GM12872 (cell line): ENCODE measurements at regions not wholly inside any gene's neighbourhood (a gene's known extent, or its start where the extent isn't known, plus 50 kb on each side); places are given as distances from the start of the nearest gene placed in this dataset.

Experiments used
- TF ChIP-seq, protein P1 (sequence below): IDR thresholded peaks from 3 replicates; pipeline ENCODE4 v1.5.1; 2011; ENCODE audit warnings: low read depth, mild to moderate bottlenecking, low read length, moderate library complexity; ENCODE audit not compliant: insufficient read depth

GRCh38 chr2:17317439-17317976 is 200.7 kb downstream of the RAD51AP2 start:
- TF ChIP-seq, protein P1, sequence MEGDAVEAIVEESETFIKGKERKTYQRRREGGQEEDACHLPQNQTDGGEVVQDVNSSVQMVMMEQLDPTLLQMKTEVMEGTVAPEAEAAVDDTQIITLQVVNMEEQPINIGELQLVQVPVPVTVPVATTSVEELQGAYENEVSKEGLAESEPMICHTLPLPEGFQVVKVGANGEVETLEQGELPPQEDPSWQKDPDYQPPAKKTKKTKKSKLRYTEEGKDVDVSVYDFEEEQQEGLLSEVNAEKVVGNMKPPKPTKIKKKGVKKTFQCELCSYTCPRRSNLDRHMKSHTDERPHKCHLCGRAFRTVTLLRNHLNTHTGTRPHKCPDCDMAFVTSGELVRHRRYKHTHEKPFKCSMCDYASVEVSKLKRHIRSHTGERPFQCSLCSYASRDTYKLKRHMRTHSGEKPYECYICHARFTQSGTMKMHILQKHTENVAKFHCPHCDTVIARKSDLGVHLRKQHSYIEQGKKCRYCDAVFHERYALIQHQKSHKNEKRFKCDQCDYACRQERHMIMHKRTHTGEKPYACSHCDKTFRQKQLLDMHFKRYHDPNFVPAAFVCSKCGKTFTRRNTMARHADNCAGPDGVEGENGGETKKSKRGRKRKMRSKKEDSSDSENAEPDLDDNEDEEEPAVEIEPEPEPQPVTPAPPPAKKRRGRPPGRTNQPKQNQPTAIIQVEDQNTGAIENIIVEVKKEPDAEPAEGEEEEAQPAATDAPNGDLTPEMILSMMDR, result no peak

DNA sequence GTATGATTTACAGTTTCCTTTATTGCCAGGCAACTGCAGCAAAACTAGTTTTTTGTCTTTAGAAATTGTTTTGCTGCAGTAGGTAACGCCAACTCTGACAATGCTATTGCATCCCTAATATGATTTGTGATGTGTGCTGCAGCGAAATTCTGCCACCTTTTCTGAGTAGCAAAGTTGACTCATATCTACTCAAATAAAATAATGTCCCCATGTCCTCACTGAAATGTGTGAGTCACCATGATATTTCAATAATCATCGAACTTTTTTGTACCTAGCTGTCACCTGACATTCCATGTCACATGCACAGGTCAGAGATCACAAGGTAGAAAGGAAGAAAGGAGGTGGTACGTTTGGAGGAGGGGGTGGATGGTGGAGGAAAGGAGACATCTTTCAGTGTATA is 205.0 kb downstream of the RAD51AP2 start:
- TF ChIP-seq, protein P1, result no peak

DNA sequence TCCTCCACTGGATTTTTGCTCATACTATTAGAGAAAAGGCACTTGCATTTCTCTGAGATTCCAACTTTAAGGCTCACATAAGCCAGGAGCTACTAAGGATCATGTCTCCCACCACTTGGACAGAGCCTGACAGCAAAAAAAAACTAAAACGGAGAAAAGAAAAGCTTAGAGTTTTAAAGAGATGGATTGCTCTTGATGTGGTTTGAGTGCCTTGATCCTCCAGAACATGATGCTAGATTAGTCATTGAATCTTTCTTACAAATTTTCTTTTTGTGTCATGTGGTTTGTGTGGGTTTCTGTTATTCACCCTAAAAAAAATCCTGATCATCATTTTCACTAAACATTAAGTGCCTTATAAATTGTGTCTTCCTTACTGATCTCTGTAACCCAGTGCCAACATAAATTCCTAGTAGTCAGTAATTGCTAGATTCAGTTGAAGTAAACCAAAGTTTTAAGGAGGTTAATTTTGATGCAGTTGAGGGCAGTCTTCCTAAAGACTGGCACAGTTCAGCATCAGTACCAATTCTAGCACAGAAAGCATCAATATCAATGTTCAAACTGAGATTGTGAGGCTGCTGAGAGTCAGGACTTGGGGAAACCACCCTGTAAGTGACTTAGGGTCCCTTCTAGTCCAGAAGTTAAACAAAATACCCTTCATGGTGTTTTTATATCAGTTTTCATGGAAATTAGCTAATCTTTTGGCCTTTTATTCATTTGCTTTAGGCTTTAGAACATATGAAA is 206.3 kb downstream of the RAD51AP2 start:
- TF ChIP-seq, protein P1, result no peak

- TF ChIP-seq, protein P1, result no peak
These were observed 207.1 kb downstream of the RAD51AP2 start for GRCh38 chr2:17311106-17311619.

GRCh38 chr2:17309741-17310339 is 208.4 kb downstream of the RAD51AP2 start:
- TF ChIP-seq, protein P1, result peak; percentile 75

- TF ChIP-seq, protein P1, result no peak
These were observed 209.1 kb downstream of the RAD51AP2 start for GRCh38 chr2:17309181-17309580.

GRCh38 chr2:17306706-17307105 is 211.5 kb downstream of the RAD51AP2 start:
- TF ChIP-seq, protein P1, result no peak
